B cell (primary cell): ENCODE measurements at regions not wholly inside any gene's neighbourhood (a gene's known extent, or its start where the extent isn't known, plus 50 kb on each side); places are given as distances from the start of the nearest gene placed in this dataset.

Source experiments
- CTCF ChIP-seq: fragments of 200-600 bp; IDR thresholded peaks from one replicate; pipeline ENCODE4 v1.8.0; 2022; ENCODE audit warnings: antibody characterized with exemption, mild to moderate bottlenecking
- EZH2 ChIP-seq: IDR thresholded peaks from 2 replicates; pipeline ENCODE4 v1.6.1; 2012; ENCODE audit warnings: borderline replicate concordance, low read depth, mild to moderate bottlenecking, moderate library complexity, low read length; ENCODE audit not compliant: insufficient read depth, poor library complexity, severe bottlenecking

GRCh38 chr4:11189756-11190155 is 238.9 kb downstream of the HS3ST1 start:
- TF ChIP-seq CTCF (no peak), EZH2 (no peak)
